ENCODE measurements at regions not wholly inside any gene's neighbourhood (a gene's known extent, or its start where the extent isn't known, plus 50 kb on each side); places are given as distances from the start of the nearest gene placed in this dataset.
"Not testable (repeated sequence)": the region's sequence is repeated elsewhere in the genome, so short reads cannot be mapped to it uniquely, and the experiment has no call there.

DNA sequence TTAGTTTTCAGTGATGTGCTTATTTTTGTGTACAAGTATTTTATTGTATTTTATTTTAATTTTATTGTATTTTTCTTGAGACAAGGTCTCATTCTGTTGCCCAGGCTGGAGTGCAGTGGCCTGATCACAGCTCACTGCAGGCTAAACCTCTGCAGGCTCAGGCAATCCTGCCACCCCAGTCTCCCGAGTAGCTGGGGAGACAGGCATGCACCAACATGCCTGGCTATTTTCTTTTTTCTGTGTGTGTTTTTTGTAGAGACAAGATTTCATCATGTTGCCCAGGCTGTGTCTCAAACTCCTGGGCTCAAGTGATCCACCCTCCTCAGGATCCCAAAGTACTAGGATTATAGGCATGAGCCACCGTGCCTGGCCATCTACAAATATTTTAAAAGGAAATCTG, 146.3 kb downstream of the MANEA start:
- Mint-ChIP-seq H3K9me3 (ENCODE audit: insufficient read depth) (peaks cover 5% of the 10 kb centered on the region), H3K27ac (no peak overlapping the region), H3K36me3 (ENCODE audit: low read depth) (no peaks in the 10 kb centered on the region), H3K4me1 (ENCODE audit: low read depth) (no peaks in the 10 kb centered on the region), H3K27me3 (ENCODE audit: low read depth) (no peaks in the 10 kb centered on the region), H3K4me3 (no peak overlapping the region)
- CTCF ChIA-PET: no interaction called here
- POLR2A ChIA-PET: no interaction called here
- ATAC-seq (no peak), DNase-seq (no peak)

DNA sequence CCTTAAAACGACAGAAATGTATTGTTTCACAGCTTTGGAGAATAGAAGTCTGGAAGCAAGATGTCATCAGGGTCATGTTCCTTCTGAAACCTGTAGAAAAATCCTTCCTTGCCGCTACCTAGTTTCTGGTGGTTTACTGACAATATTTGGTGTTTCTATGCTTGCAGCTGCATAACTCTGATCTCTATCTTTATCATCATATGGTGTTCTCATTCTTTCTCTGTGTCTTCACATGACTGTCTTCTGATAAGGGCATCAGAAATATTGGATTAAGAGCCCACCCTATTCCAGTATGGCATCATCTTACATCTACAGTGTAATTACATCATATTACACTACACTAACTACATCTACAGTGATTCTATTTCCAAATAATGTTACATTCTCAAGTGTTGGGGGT, 148.0 kb downstream of the MANEA start:
- H3K4me1 Mint-ChIP-seq (ENCODE audit: low read depth): no peaks in the 10 kb centered on the region
- peaks cover 1% of the 10 kb centered on the region for H3K9me3 Mint-ChIP-seq (ENCODE audit: insufficient read depth)
- H3K36me3 Mint-ChIP-seq (ENCODE audit: low read depth): no peaks in the 10 kb centered on the region
- no peak for DNase-seq
- no peak overlapping the region for H3K4me3 Mint-ChIP-seq
- H3K27ac Mint-ChIP-seq: no peak overlapping the region
- ChIA-PET CTCF (no interaction called here), POLR2A (no interaction called here)
- ATAC-seq: no peak
- no peaks in the 10 kb centered on the region for H3K27me3 Mint-ChIP-seq (ENCODE audit: low read depth)

DNA sequence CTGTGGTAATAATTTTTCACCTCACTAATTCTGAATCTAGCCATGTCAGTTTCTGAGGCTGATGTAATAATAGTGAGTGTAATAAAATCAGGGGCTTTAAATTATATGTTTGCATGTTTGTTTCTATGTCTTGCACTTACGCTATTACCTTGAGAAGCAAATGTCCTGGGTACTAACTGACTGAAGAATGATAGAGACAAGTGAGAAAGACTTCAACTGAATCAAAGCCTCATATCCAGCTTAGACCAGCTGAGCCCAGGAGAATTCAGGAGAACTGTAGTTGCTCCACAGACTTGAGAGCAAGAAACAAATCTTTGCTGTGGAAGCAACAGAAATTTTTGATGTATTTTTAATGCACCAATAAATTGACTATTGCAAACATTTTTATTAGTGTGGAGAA, 162.8 kb downstream of the MANEA start:
- no peak for DNase-seq
- no peaks in the 10 kb centered on the region for H3K36me3 Mint-ChIP-seq (ENCODE audit: low read depth)
- ChIA-PET POLR2A (no interaction called here), CTCF (no interaction called here)
- H3K9me3 Mint-ChIP-seq (ENCODE audit: insufficient read depth): no peaks in the 10 kb centered on the region
- H3K4me3 Mint-ChIP-seq: no peak overlapping the region
- no peaks in the 10 kb centered on the region for H3K27me3 Mint-ChIP-seq (ENCODE audit: low read depth)
- H3K27ac Mint-ChIP-seq: no peak overlapping the region
- ATAC-seq: no peak
- no peaks in the 10 kb centered on the region for H3K4me1 Mint-ChIP-seq (ENCODE audit: low read depth)

DNA sequence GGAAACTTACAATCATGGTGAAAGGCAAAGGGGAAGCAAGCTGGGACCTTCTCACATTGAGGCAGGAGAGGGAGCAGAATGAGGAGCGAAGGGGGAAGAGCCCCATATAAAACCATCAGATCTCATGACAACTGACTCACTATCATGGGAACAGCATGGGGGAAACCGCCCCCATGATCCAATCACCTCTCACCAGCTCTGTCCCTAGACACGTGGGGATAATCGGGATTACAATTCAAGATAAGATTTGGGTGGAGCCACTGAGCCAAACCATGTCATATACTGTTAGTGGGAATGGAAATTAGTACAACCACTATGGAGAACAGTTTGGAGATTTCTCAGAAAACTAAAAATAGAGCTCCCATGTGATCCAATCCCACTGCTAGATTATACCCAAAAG, 163.7 kb downstream of the MANEA start:
- Mint-ChIP-seq H3K4me3 (no peak overlapping the region), H3K36me3 (ENCODE audit: low read depth) (no peaks in the 10 kb centered on the region), H3K9me3 (ENCODE audit: insufficient read depth) (no peaks in the 10 kb centered on the region), H3K27me3 (ENCODE audit: low read depth) (no peaks in the 10 kb centered on the region), H3K27ac (no peak overlapping the region), H3K4me1 (ENCODE audit: low read depth) (no peaks in the 10 kb centered on the region)
- ATAC-seq: no peak
- ChIA-PET POLR2A (no interaction called here), CTCF (no interaction called here)
- DNase-seq: no peak

DNA sequence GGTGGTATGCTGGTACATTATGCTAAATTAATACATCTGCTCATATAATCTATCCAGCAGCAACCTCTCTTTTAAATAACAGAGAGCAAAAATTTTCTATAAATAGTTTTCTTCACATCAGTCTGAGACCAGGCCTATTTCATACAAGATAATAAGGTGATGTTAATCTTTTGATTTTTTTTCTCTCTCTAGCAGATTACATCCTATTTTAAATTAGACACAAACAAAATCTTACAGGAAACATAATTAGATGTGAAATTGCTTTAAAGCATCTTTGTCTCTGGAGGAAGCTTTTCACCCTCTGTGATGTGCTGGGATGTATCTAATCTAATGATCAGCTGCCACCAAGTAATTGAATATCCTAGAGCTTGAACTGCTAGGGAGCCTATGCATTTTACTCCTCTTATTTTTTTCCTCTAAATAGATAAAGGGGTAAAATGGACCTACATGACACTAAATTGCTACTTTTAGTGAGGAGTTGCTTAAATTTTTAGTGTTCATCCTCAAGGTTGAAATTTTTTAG, 165.5 kb downstream of the MANEA start:
- H3K36me3 Mint-ChIP-seq (ENCODE audit: low read depth): no peaks in the 10 kb centered on the region
- ChIA-PET CTCF (no interaction called here), POLR2A (no interaction called here)
- no peak overlapping the region for H3K4me3 Mint-ChIP-seq
- H3K4me1 Mint-ChIP-seq (ENCODE audit: low read depth): no peaks in the 10 kb centered on the region
- no peak for ATAC-seq
- H3K27ac Mint-ChIP-seq: no peak overlapping the region
- DNase-seq: no peak
- no peaks in the 10 kb centered on the region for H3K9me3 Mint-ChIP-seq (ENCODE audit: insufficient read depth)
- H3K27me3 Mint-ChIP-seq (ENCODE audit: low read depth): no peaks in the 10 kb centered on the region

DNA sequence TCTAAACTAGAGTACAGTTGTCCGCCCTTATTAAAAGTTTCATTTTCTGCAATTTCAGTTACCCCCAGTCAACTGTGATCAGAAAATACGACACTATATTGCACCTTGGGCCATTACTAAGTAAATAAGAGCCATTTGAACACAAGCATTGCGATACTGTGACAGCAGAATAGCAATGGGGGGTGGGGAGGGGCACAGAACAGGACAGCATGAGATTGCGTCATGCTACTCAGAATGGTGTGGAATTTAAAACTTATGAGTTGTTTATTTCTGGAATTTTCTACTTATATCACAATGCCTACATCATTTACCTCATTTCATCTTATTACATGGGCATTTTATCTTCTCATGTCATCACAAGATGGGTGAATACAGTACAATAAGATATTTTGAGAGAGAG, 166.3 kb downstream of the MANEA start:
- H3K9me3 Mint-ChIP-seq (ENCODE audit: insufficient read depth): no peaks in the 10 kb centered on the region
- H3K27ac Mint-ChIP-seq: no peak overlapping the region
- ChIA-PET CTCF (no interaction called here), POLR2A (no interaction called here)
- H3K4me3 Mint-ChIP-seq: no peak overlapping the region
- no peaks in the 10 kb centered on the region for H3K4me1 Mint-ChIP-seq (ENCODE audit: low read depth)
- H3K36me3 Mint-ChIP-seq (ENCODE audit: low read depth): no peaks in the 10 kb centered on the region
- DNase-seq (no peak), ATAC-seq (no peak)
- no peaks in the 10 kb centered on the region for H3K27me3 Mint-ChIP-seq (ENCODE audit: low read depth)

DNA sequence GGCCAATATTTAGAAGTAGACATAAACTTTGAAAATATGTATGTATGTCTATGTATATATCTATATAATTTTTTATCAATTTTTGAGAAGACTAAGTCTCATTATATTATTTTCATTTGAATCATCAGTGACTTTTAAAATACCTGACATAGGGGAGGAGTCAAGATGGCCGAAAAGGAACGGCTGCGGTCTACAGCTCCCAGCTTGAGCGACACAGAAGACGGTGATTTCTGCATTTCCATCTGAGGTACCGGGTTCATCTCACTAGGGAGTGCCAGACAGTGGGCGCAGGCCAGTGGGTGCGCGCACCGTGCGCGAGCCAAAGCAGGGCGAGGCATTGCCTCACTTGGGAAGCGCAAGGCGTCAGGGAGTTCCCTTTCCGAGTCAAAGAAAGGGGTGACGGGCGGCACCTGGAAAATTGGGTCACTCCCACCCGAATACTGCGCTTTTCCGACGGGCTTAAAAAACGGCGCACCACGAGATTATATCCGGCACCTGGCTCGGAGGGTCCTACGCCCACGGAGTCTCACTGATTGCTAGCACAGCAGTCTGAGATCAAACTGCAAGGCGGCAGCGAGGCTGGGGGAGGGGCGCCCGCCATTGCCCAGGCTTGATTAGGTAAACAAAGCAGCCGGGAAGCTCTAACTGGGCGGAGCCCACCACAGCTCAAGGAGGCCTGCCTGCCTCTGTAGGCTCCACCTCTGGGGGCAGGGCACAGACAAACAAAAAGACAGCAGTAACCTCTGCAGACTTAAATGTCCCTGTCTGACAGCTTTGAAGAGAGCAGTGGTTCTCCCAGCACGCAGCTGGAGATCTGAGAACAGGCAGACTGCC, 181.1 kb downstream of the MANEA start:
- H3K27me3 Mint-ChIP-seq (ENCODE audit: low read depth); POLR2A ChIA-PET; H3K9me3 Mint-ChIP-seq (ENCODE audit: insufficient read depth); H3K4me3 Mint-ChIP-seq; H3K36me3 Mint-ChIP-seq (ENCODE audit: low read depth); ATAC-seq; H3K4me1 Mint-ChIP-seq (ENCODE audit: low read depth); H3K27ac Mint-ChIP-seq; CTCF ChIA-PET; DNase-seq: not testable (repeated sequence)

DNA sequence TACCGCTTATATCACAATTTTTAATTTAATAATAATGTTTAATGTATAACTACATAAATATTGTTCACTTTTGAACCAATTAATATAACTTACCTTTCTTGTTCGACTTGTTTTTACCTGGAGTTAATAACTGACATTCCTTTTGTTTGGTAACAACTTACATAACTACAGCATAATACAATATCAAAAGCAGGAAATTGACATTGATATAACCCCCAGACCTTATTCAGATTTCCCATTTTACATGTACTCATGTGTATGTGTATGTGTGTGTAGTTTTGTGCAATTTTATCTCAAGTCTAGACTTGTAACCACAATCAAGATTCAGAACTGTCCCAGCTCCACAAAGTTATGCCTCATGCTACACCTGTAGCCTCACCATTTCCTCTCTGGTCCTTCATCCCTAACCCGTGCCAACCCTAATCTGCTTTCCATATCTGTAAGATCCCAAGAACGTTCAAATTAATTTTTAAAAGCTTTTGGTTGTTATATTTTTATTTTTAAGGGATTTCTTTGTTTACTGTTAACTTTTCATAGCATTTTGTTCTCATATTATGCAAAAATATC, 190.6 kb downstream of the MANEA start:
- Mint-ChIP-seq H3K9me3 (ENCODE audit: insufficient read depth) (no peaks in the 10 kb centered on the region), H3K36me3 (ENCODE audit: low read depth) (no peaks in the 10 kb centered on the region), H3K27me3 (ENCODE audit: low read depth) (no peaks in the 10 kb centered on the region), H3K4me1 (ENCODE audit: low read depth) (no peaks in the 10 kb centered on the region), H3K27ac (no peak overlapping the region), H3K4me3 (no peak overlapping the region)
- ATAC-seq (no peak), DNase-seq (no peak)
- ChIA-PET CTCF (no interaction called here), POLR2A (no interaction called here)

DNA sequence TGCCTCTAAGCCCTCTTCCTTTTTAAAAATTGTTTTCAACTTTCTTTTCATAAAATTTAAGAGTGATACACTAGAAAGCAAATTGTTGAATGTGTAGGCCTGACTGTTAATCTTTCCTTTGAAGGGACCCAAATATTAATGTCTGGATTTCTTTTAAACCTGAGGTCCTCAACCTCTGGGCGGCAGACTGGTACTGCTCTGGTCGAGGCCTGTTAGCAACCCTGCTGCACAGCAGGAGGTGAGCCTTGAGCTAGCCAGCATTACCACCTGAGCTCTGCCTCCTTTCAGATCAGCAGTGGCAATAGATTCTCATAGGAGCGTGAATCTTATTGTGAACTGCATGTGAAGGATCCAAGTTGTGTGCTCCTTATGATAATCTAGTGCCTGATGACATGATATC, 191.2 kb downstream of the MANEA start:
- H3K27me3 Mint-ChIP-seq (ENCODE audit: low read depth): no peaks in the 10 kb centered on the region
- DNase-seq (no peak), ATAC-seq (no peak)
- ChIA-PET CTCF (no interaction called here), POLR2A (no interaction called here)
- H3K36me3 Mint-ChIP-seq (ENCODE audit: low read depth): no peaks in the 10 kb centered on the region
- no peak overlapping the region for H3K4me3 Mint-ChIP-seq
- no peak overlapping the region for H3K27ac Mint-ChIP-seq
- H3K9me3 Mint-ChIP-seq (ENCODE audit: insufficient read depth): no peaks in the 10 kb centered on the region
- no peaks in the 10 kb centered on the region for H3K4me1 Mint-ChIP-seq (ENCODE audit: low read depth)

DNA sequence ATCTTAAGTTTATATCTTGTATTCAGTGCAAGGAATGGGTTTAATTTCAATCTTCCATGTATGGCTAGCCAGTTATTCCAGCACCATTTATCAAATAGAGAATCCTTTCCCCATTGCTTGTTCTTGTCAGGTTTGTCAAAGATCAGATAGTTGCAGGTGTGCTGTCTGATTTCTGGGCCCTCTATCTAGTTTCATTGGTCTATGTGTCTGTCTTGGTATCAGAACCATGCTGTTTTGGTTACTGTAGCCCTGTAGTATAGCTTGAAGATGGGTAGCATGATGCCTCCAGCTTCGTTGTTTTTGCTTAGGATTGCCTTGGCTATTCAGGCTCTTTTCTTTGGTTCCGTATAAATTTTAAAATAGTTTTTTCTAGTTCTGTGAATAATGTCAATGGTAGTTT, 200.0 kb downstream of the MANEA start:
- Mint-ChIP-seq H3K36me3 (ENCODE audit: low read depth) (no peaks in the 10 kb centered on the region), H3K27ac (no peak overlapping the region), H3K27me3 (ENCODE audit: low read depth) (no peaks in the 10 kb centered on the region), H3K9me3 (ENCODE audit: insufficient read depth) (no peaks in the 10 kb centered on the region), H3K4me1 (ENCODE audit: low read depth) (no peaks in the 10 kb centered on the region), H3K4me3 (no peak overlapping the region)
- no peak for DNase-seq
- ChIA-PET CTCF (no interaction called here), POLR2A (no interaction called here)
- no peak for ATAC-seq

DNA sequence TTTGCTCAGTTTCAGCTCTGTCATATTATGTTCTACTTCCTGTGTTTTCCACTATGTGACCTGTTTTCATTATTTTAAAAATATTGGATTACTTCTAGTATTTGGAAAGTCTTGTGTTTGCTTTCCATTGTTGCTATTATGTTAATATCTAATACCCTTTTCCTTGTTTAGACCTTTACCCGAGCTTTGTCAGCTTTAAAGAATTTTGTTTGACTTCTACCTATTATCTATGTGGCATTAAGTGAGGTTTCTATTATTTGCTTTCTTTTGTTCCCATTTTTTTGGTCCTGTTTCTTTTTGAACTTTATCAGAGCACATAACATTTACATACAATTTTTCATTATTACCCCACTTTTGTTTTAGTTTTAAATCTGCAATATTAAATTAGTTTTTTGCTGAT, 202.7 kb downstream of the MANEA start:
- ChIA-PET POLR2A (no interaction called here), CTCF (no interaction called here)
- H3K4me1 Mint-ChIP-seq (ENCODE audit: low read depth): no peaks in the 10 kb centered on the region
- H3K36me3 Mint-ChIP-seq (ENCODE audit: low read depth): no peaks in the 10 kb centered on the region
- no peak for DNase-seq
- no peaks in the 10 kb centered on the region for H3K27me3 Mint-ChIP-seq (ENCODE audit: low read depth)
- no peak for ATAC-seq
- no peaks in the 10 kb centered on the region for H3K9me3 Mint-ChIP-seq (ENCODE audit: insufficient read depth)
- no peak overlapping the region for H3K4me3 Mint-ChIP-seq
- no peak overlapping the region for H3K27ac Mint-ChIP-seq

DNA sequence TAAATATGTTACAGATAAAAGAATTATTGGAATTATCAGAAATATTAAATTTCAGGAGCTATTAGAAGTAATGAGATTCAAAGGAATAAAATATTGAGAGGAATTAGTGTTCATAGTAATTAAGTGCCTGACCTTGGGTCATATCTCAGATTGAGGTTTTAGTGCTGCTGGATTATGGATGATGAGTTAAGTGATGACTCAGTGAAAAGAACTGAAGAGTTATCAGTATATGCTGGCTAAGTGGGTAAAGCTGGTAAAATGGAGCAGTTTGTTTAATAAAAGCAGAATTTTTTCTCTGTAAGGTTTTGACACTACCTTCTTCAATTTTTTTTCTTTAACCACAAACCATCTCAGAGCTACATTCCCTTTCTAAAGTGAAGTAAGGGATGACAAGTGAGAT, 206.7 kb downstream of the MANEA start:
- DNase-seq: no peak
- CTCF ChIA-PET: no interaction called here

DNA sequence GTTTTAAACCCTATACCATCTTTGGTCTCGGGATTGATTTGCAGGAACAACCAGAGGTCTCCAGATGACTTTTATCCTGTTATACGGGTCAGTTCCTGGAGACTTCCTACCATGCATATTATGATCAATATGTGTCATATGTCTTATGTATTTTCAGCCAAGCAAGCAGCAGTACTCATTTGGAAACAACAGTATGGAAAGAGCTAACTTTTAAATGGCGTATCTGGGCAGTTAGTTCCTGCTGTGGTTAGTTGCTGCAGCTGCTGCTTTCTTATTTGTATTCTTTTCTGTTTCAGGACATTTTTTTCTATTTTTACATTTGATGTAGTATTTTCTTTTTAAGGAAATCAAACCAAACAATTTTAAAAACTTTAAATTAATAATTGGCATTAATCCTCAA, 207.5 kb downstream of the MANEA start:
- H3K9me3 Mint-ChIP-seq (ENCODE audit: insufficient read depth): no peaks in the 10 kb centered on the region
- POLR2A ChIA-PET: no interaction called here
- no peaks in the 10 kb centered on the region for H3K36me3 Mint-ChIP-seq (ENCODE audit: low read depth)
- DNase-seq: no peak
- no peak overlapping the region for H3K4me3 Mint-ChIP-seq
- no peak overlapping the region for H3K27ac Mint-ChIP-seq
- H3K27me3 Mint-ChIP-seq (ENCODE audit: low read depth): no peaks in the 10 kb centered on the region
- no peak for ATAC-seq
- CTCF ChIA-PET: no interaction called here
- no peaks in the 10 kb centered on the region for H3K4me1 Mint-ChIP-seq (ENCODE audit: low read depth)

More for the DNA sequence above, 206.7 kb downstream of the MANEA start:
- Mint-ChIP-seq H3K27me3 (ENCODE audit: low read depth) (no peaks in the 10 kb centered on the region), H3K4me3 (no peak overlapping the region), H3K4me1 (ENCODE audit: low read depth) (no peaks in the 10 kb centered on the region), H3K36me3 (ENCODE audit: low read depth) (no peaks in the 10 kb centered on the region), H3K9me3 (ENCODE audit: insufficient read depth) (no peaks in the 10 kb centered on the region), H3K27ac (no peak overlapping the region)
- POLR2A ChIA-PET: no interaction called here
- no peak for ATAC-seq
